ENCODE measurements at regions not wholly inside any gene's neighbourhood (a gene's known extent, or its start where the extent isn't known, plus 50 kb on each side); places are given as distances from the start of the nearest gene placed in this dataset.

GRCh38 chr2:146987996-146988395, 856.8 kb upstream of the ACVR2A start:
- no peak for TF ChIP-seq CTCF (IDR thresholded peaks at IDR 0.05)
- TF ChIP-seq POLR2A (IDR thresholded peaks at IDR 0.05) = no peak

Data from Peyer's patch (tissue), 4 donors.